HG03432 (cell line): ENCODE measurements at regions not wholly inside any gene's neighbourhood (a gene's known extent, or its start where the extent isn't known, plus 50 kb on each side); places are given as distances from the start of the nearest gene placed in this dataset.
"Not testable (repeated sequence)": the region's sequence is repeated elsewhere in the genome, so short reads cannot be mapped to it uniquely, and the experiment has no call there.

Experiments
- ATAC-seq: cut with Tn5 transposase; IDR thresholded peaks from one replicate; pipeline ENCODE4 v1.9.1; 2021; ENCODE audit warnings: mild to moderate bottlenecking, moderate library complexity; ENCODE audit not compliant: unreplicated experiment

GRCh38 chr6:6860863-6861262 lies 246.9 kb upstream of the RREB1 start:
- no peak for ATAC-seq

- no peak for ATAC-seq
Measured at GRCh38 chr6:6861351-6861894, 246.3 kb upstream of the RREB1 start.

- no peak for ATAC-seq
Measured at GRCh38 chr6:6861995-6862394, 245.8 kb upstream of the RREB1 start.

- no peak for ATAC-seq
Measured at GRCh38 chr6:6863970-6864639, 243.7 kb upstream of the RREB1 start.

- no peak for ATAC-seq
Measured at GRCh38 chr6:6865611-6866010, 242.2 kb upstream of the RREB1 start.

GRCh38 chr6:6866656-6867403 lies 240.9 kb upstream of the RREB1 start:
- no peak for ATAC-seq

GRCh38 chr6:6867404-6867799 lies 240.4 kb upstream of the RREB1 start:
- ATAC-seq = no peak

- no peak for ATAC-seq
Measured at GRCh38 chr6:6869094-6869493, 238.7 kb upstream of the RREB1 start.

- no peak for ATAC-seq
Measured at GRCh38 chr6:6870921-6871320, 236.8 kb upstream of the RREB1 start.

- no peak for ATAC-seq
Measured at GRCh38 chr6:6872459-6873344, 235.1 kb upstream of the RREB1 start.

GRCh38 chr6:6873778-6874177 lies 234.0 kb upstream of the RREB1 start:
- no peak for ATAC-seq

GRCh38 chr6:6875818-6876470 lies 231.8 kb upstream of the RREB1 start:
- no peak for ATAC-seq

GRCh38 chr6:6877792-6878191 lies 230.0 kb upstream of the RREB1 start:
- not testable (repeated sequence) for ATAC-seq

GRCh38 chr6:6878887-6879585 lies 228.7 kb upstream of the RREB1 start:
- peak; percentile 62 for ATAC-seq

GRCh38 chr6:6879586-6879974 lies 228.2 kb upstream of the RREB1 start:
- not testable (repeated sequence) for ATAC-seq

- ATAC-seq = no peak
Measured at GRCh38 chr6:6880745-6881437, 226.9 kb upstream of the RREB1 start.

GRCh38 chr6:6881438-6882225 lies 226.1 kb upstream of the RREB1 start:
- no peak for ATAC-seq

GRCh38 chr6:6882592-6882991 lies 225.2 kb upstream of the RREB1 start:
- ATAC-seq = no peak

- ATAC-seq = no peak
Measured at GRCh38 chr6:6883011-6883410, 224.8 kb upstream of the RREB1 start.
